ENCODE measurements at regions not wholly inside any gene's neighbourhood (a gene's known extent, or its start where the extent isn't known, plus 50 kb on each side); places are given as distances from the start of the nearest gene placed in this dataset.
"Not testable (repeated sequence)": the region's sequence is repeated elsewhere in the genome, so short reads cannot be mapped to it uniquely, and the experiment has no call there.

GRCh38 chr12:75944097-75944904 is 87.3 kb downstream of the PHLDA1 start:
- intact Hi-C loops (cut with micrococcal nuclease): loop anchor here (1.0 to 2.0 kb wide), 6 partner anchors 10 to 303 kb away; no protein-coding TSS in a partner anchor

- intact Hi-C loops (cut with micrococcal nuclease): loop anchor here (1.0 to 2.0 kb wide), 6 partner anchors 9 to 302 kb away; no protein-coding TSS in a partner anchor
Measured at GRCh38 chr12:75943730-75944096, 87.9 kb downstream of the PHLDA1 start.

- intact Hi-C loops (cut with micrococcal nuclease): not testable (repeated sequence)
Measured at GRCh38 chr12:75941661-75942060, 89.9 kb downstream of the PHLDA1 start.

GRCh38 chr12:75939016-75939642 is 92.4 kb downstream of the PHLDA1 start:
- intact Hi-C loops (cut with micrococcal nuclease): loop anchor here (1.0 to 10.0 kb wide), 5 partner anchors 39 to 1126 kb away; partner anchors contain the start of genes E2F7 and OSBPL8

- intact Hi-C loops (cut with micrococcal nuclease): loop anchor here (2.0 to 10.0 kb wide), 3 partner anchors 216 to 1127 kb away; partner anchors contain the start of genes E2F7 and OSBPL8
Measured at GRCh38 chr12:75938189-75938588, 93.4 kb downstream of the PHLDA1 start.

- intact Hi-C loops (cut with micrococcal nuclease): loop anchor here (5.0 to 10.0 kb wide), 2 partner anchors 215 to 1127 kb away; partner anchors contain the start of gene E2F7
Measured at GRCh38 chr12:75937486-75937885, 94.1 kb downstream of the PHLDA1 start.

- intact Hi-C loops (cut with micrococcal nuclease): loop anchor here (5.0 to 10.0 kb wide), 2 partner anchors 214 to 1128 kb away; partner anchors contain the start of gene E2F7
Measured at GRCh38 chr12:75936515-75937440, 94.8 kb downstream of the PHLDA1 start.

GRCh38 chr12:75935539-75936242 is 95.9 kb downstream of the PHLDA1 start:
- intact Hi-C loops (cut with micrococcal nuclease): loop anchor here (2.0 to 10.0 kb wide), 3 partner anchors 213 to 1129 kb away; partner anchors contain the start of genes E2F7 and KRR1

- intact Hi-C loops (cut with micrococcal nuclease): loop anchor here (5.0 to 10.0 kb wide), 2 partner anchors 116 to 1132 kb away; partner anchors contain the start of gene E2F7
Measured at GRCh38 chr12:75933101-75933500, 98.5 kb downstream of the PHLDA1 start.

GRCh38 chr12:75932241-75932640 is 99.3 kb downstream of the PHLDA1 start:
- intact Hi-C loops (cut with micrococcal nuclease): loop anchor here (5.0 to 10.0 kb wide), 2 partner anchors 115 to 1133 kb away; partner anchors contain the start of gene E2F7

GRCh38 chr12:75923964-75924666 is 107.5 kb downstream of the PHLDA1 start:
- intact Hi-C loops (cut with micrococcal nuclease): no loop called here

GRCh38 chr12:75922944-75923642 is 108.5 kb downstream of the PHLDA1 start:
- intact Hi-C loops (cut with micrococcal nuclease): no loop called here

GRCh38 chr12:75921622-75922289 is 109.8 kb downstream of the PHLDA1 start:
- intact Hi-C loops (cut with micrococcal nuclease): no loop called here

GRCh38 chr12:75917715-75918114 is 113.9 kb downstream of the PHLDA1 start:
- intact Hi-C loops (cut with micrococcal nuclease): no loop called here

GRCh38 chr12:75917083-75917482 is 114.5 kb downstream of the PHLDA1 start:
- intact Hi-C loops (cut with micrococcal nuclease): no loop called here

- intact Hi-C loops (cut with micrococcal nuclease): no loop called here
Measured at GRCh38 chr12:75913502-75914351, 117.8 kb downstream of the PHLDA1 start.

All from T-helper 2 cell treated with Interferon-gamma antibody and Interleukin-4, amounts not matched to agents 100 ng/mL and 5 ng/mL, for 36 hours (primary cell).